ENCODE measurements at regions not wholly inside any gene's neighbourhood (a gene's known extent, or its start where the extent isn't known, plus 50 kb on each side); places are given as distances from the start of the nearest gene placed in this dataset.
A peak's percentile ranks its signal among the peaks of the same experiment; 100 is the strongest.

DNA sequence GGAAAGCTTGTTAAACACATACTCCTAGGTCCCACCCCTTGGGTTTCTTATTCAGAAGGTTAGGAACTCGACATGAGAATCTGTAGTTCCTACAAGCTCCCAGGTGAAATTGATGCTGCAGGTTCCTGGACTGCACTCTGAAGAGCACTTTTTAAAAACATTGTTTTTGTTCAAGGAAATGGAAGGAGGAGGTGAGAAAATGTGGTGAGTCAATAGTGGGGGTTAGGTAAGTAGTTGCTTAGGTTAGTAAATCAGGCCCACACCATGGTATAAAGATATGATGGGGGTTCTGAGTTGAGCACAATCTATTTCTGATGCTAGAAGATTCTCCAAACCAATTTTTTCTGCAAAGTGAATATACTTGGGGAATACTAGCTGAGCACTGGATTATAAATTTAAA lies 450.3 kb downstream of the CCDC91 start:
- Mint-ChIP-seq H3K36me3 (no peaks in the 10 kb centered on the region), H3K4me1 (peaks cover 9% of the 10 kb centered on the region), H3K4me3 (no peak overlapping the region), H3K9me3 (no peaks in the 10 kb centered on the region), H3K27ac (no peak overlapping the region)
- ATAC-seq, result peak; percentile 66
- DNase-seq (ENCODE audit: low spot score in 2 of 2), result no peak

DNA sequence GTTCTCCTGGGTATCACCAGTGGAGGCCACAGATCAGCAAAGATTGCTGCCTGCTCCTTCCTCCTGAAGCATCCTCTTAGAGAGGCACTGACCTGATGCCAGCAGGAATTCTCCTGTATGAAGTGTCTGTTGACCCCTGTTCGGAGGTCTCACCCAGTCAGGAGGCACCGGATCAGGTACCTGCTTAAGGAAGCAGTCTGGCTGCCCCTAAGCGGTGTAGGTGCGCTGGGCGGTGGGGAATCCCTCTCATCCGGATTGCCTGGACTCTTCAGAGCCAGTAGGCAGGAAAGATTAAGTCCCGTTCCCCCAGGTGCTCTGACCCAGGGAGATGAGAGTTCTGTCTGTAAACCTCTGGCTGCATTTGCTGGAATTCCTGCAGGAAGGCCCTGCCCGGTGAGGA lies 455.2 kb downstream of the CCDC91 start:
- Mint-ChIP-seq H3K36me3 (no peaks in the 10 kb centered on the region), H3K9me3 (no peaks in the 10 kb centered on the region), H3K27ac (no peak overlapping the region), H3K4me3 (no peak overlapping the region), H3K4me1 (peaks cover 3% of the 10 kb centered on the region)
- ATAC-seq (peak; percentile 36), DNase-seq (ENCODE audit: low spot score in 2 of 2) (no peak)

DNA sequence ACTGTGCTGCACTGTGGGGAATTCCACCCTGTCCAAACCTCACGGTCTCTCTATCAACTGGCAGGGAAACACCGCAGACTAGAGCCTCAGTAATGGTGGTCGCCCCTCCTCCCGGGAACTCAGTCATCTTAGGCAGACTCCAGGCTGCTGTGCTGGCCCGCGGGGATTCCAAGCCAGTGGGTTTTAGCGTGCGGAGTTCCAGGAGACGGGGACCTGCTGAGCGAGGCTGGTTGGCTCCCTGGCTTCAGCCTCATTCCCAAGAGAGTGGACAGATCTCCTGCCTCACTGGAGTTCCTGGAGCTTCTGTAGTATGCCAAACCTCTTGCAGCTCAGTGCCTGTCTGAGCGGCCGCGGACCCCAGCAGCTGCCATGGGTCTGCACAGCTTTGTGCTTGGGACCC lies 455.6 kb downstream of the CCDC91 start:
- Mint-ChIP-seq H3K4me3 (no peak overlapping the region), H3K9me3 (no peaks in the 10 kb centered on the region), H3K27ac (no peak overlapping the region), H3K4me1 (no peaks in the 10 kb centered on the region), H3K36me3 (no peaks in the 10 kb centered on the region)
- no peak for ATAC-seq
- no peak for DNase-seq (ENCODE audit: low spot score in 2 of 2)

DNA sequence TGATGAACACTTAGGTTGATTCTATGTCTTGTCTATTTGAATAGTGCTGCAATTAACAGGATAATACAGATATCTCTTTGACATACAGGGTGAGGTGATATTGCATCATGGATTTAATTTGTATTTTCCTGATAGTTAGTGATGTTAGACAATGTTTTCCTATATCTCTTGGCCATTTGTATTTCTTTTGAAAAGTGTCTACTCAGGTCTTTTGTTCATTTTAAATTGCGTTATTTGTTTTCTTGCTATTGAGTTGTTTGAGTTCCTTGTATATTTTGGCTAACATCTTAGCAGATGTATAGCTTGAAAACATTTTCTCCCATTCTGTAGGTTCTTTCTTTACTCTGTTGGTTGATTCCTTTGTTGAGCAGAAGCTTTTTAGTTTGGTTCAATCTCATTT lies 460.6 kb downstream of the CCDC91 start:
- no peaks in the 10 kb centered on the region for H3K36me3 Mint-ChIP-seq
- no peak overlapping the region for H3K4me3 Mint-ChIP-seq
- H3K9me3 Mint-ChIP-seq, result peaks cover 3% of the 10 kb centered on the region
- ATAC-seq (no peak), DNase-seq (ENCODE audit: low spot score in 2 of 2) (no peak)
- no peak overlapping the region for H3K27ac Mint-ChIP-seq
- H3K4me1 Mint-ChIP-seq, result no peaks in the 10 kb centered on the region

DNA sequence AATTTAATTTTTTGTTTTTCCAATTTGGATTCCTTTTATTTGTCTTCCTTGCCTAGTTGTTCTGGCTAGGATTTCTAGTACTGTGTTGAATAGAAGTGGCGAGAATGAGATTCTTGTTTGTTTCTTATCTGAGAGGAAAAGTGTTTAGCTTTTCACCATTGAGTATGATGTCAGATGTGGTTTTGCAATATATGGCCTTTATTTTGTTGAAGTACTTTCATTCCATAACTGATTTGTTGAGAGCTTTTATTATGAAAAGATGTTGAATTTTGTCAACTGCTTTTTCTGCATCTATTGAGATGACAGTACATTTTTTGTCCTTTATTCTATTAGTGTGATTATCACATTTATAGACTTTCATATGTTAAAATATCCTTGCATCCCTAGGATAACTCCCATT lies 462.0 kb downstream of the CCDC91 start:
- Mint-ChIP-seq H3K36me3 (no peaks in the 10 kb centered on the region), H3K27ac (no peak overlapping the region), H3K9me3 (peaks cover 3% of the 10 kb centered on the region), H3K4me1 (no peaks in the 10 kb centered on the region), H3K4me3 (no peak overlapping the region)
- DNase-seq (ENCODE audit: low spot score in 2 of 2), result no peak
- no peak for ATAC-seq

DNA sequence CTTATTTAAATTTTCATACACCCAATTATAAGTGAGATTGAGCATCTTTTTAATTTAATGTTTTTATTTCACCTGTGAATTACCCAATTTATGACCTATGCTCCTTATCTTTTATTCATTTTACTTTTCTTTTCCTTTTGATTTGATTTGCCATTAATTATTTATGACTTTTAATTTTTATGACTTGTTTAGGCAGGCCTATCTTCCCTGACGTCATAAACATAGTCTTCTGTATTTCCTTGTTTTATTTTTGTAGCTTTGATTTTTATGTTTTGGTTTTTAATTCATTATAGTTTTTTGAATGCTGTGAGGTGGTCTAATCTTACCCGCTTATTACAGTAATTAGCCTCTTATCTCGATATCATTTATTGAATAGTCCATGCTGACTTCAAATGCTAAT lies 467.1 kb upstream of the FAR2 start:
- Mint-ChIP-seq H3K4me1 (no peaks in the 10 kb centered on the region), H3K27ac (no peak overlapping the region), H3K4me3 (no peak overlapping the region), H3K9me3 (no peaks in the 10 kb centered on the region), H3K36me3 (no peaks in the 10 kb centered on the region)
- ATAC-seq, result no peak
- DNase-seq (ENCODE audit: low spot score in 2 of 2), result no peak

DNA sequence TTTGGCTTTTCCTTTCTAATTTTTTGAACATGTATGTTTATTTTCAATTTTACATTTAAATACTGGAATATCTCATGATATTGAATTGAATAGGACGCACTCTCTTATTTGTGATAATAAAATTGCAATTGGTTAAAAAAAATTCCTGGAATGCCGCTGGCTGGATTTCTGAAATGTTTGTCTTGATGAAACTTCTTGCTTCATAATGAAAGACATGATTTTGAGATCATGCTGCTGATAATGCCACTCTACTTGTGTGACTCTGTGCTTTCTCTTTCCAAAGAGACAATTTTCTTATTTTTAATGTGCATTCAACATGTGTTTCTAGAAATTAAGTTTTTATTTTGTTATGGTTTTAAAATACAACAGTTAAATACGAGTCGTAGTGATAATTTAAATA lies 465.7 kb upstream of the FAR2 start:
- Mint-ChIP-seq H3K9me3 (no peaks in the 10 kb centered on the region), H3K4me3 (no peak overlapping the region), H3K4me1 (no peaks in the 10 kb centered on the region), H3K27ac (no peak overlapping the region), H3K36me3 (no peaks in the 10 kb centered on the region)
- DNase-seq (ENCODE audit: low spot score in 2 of 2) (no peak), ATAC-seq (no peak)

DNA sequence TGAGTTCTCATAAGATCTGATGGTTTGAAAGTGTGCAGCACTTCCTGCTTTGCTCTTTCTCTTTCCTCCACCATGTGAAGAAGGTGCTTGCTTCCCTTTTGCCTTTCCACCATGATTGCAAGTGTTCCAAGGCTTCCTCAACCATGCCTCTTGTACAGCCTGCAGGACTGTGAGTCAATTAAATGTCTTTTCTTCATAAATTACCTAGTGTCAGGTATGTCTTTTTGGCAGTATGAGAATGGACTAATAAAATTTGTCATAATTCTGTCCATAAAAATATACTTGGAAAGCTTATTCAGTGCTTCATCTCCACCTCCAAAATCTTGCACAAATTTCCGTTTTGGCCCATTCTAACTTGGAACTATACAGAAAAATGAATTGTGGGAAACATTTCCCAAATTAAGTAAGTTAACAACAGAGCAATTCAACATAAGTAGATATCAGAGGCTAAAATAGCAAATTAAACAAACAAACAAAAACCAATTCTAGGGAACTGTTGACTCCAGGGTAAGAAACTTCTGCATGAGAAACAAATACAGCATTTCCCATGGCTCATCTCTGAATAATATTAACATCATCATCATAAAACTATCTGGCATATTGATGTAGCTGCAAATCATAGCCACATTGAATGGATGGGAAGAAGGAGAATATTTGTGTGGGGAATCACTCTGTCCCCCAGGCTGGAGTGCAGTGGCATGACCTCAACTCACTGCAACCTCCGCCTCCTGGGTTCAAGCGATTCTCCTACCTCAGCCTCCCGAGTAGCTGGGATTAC lies 459.5 kb upstream of the FAR2 start:
- ATAC-seq (no peak), DNase-seq (ENCODE audit: low spot score in 2 of 2) (no peak)
- no peak overlapping the region for H3K27ac Mint-ChIP-seq
- no peaks in the 10 kb centered on the region for H3K36me3 Mint-ChIP-seq
- no peaks in the 10 kb centered on the region for H3K9me3 Mint-ChIP-seq
- no peak overlapping the region for H3K4me3 Mint-ChIP-seq
- no peaks in the 10 kb centered on the region for H3K4me1 Mint-ChIP-seq

DNA sequence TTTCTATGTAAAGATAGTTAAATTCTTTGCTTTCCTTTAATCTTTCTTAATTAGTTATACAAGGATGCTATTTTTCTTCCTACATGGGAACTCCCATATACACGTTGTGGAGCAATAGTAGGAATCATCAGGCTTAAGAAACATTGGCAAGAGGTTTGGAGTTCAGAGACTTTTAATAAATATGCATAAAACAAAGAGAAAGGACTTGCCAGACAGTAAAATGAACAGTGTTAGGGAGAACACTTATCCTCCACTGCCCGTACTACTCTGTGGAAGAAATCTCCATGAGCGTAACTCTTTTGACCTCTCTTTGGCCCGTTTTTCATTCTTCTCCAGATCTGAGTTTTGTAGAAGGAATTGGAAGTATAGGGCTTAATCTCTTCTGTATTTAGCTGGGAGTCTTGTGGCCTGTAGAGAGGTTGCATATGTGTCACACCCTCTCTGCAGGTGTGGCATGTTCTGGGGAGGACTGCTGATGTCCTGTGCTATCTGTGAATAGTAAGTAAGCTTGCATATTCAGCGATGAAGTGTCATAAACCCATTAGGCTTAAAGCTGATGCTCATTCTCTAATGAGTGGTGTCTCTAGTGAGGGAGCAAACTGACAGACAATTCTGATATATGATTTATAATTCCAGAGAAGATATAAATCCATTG lies 455.4 kb upstream of the FAR2 start:
- DNase-seq (ENCODE audit: low spot score in 2 of 2) (no peak), ATAC-seq (no peak)
- H3K4me3 Mint-ChIP-seq, result no peak overlapping the region
- no peak overlapping the region for H3K27ac Mint-ChIP-seq
- peaks cover 10% of the 10 kb centered on the region for H3K4me1 Mint-ChIP-seq
- no peaks in the 10 kb centered on the region for H3K36me3 Mint-ChIP-seq
- no peaks in the 10 kb centered on the region for H3K9me3 Mint-ChIP-seq

DNA sequence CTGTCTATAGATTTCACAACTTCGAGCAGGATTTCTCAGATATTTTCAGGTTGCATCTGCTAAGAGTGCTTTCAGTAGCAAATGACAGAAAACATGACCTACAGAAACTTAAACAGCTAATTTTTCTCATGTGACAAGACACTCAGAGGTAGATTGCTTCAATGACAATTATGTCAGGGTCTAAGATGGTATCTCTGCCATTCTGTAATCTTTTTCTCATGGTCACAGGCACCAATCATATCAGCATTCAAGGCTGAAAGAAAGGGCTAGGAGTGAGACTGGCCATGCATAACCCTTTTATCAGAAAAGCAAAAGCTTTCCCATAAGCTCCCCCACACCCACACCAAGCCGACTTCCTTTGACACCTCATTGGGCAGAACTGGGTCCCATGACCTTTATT lies 450.5 kb upstream of the FAR2 start:
- H3K36me3 Mint-ChIP-seq, result no peaks in the 10 kb centered on the region
- H3K27ac Mint-ChIP-seq, result no peak overlapping the region
- ATAC-seq, result peak; percentile 71
- DNase-seq (ENCODE audit: low spot score in 2 of 2), result peak in 1 of 2 donors; percentile 51
- H3K4me1 Mint-ChIP-seq, result peaks cover 10% of the 10 kb centered on the region
- no peaks in the 10 kb centered on the region for H3K9me3 Mint-ChIP-seq
- H3K4me3 Mint-ChIP-seq, result no peak overlapping the region

DNA sequence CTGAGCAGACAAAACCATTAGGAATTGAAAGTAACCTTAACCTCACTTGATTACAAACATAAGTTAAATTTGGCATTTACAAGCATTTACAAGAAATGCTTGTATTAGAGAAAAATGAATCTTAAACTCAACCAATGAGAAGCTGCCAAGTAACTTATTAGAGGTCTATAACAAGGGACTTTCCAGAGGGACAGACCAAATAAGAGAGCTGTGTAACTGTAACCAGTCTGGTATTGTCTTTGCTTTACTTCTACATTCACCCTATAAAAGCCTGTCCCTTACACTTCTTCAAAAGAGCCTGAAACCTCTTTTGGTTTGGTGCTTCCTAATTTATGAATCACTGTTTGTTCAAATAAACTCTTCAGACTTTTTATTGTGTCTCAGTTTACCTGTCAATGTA lies 450.0 kb upstream of the FAR2 start:
- H3K4me3 Mint-ChIP-seq, result no peak overlapping the region
- no peaks in the 10 kb centered on the region for H3K36me3 Mint-ChIP-seq
- no peaks in the 10 kb centered on the region for H3K9me3 Mint-ChIP-seq
- DNase-seq (ENCODE audit: low spot score in 2 of 2), result no peak
- peaks cover 10% of the 10 kb centered on the region for H3K4me1 Mint-ChIP-seq
- no peak overlapping the region for H3K27ac Mint-ChIP-seq
- ATAC-seq, result peak; percentile 53

DNA sequence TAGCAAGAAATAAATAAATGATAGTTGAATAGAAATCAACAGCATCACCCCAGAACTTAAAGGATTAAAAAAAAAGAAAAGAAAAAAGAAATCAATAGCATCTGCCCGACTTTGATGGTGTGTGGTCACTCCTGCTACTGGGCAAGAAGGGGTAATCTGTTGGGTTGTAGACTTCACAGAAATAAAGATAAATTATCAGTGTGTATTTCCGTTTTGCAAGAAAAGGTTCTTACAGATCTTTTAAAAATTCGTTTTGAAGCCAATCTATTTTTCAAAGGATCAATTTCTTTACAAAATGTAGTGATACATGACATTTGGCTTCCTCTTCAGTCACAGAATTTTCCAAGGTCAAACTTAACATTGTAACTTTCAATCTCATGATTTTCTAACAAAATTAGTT lies 448.9 kb upstream of the FAR2 start:
- DNase-seq (ENCODE audit: low spot score in 2 of 2) (no peak), ATAC-seq (no peak)
- Mint-ChIP-seq H3K36me3 (no peaks in the 10 kb centered on the region), H3K4me3 (no peak overlapping the region), H3K27ac (no peak overlapping the region), H3K4me1 (peaks cover 10% of the 10 kb centered on the region), H3K9me3 (no peaks in the 10 kb centered on the region)

DNA sequence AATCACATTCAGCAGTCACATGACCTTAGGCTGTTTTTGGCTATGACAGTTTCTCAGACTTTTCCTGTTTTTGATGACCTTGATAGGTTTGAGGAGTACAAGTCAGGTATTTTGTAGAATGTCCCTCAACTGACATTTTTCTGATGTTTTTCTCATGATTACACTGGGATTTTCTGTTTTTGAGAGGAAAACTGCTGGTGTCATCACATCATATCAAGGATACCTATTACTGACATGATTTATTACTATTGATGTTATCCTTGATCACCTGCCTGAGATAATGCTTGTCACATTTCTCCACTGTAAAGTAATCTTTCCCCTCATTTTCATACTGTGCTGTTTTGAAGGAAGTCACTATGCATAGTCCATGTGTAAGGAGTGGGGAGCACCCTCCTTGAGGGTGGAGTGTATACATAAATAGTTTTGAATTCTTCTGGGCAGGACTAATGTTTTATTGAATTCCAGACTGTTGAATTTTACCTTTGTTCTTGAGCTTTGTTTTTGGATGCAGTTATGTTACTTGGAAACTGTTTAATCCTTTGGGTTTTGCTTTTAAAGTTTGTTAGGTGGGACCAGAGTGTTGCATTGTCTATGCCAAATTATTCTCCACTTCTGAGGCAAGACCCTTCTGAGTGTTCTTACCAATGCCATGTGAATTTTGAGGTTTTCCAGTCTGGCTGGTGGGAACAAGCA lies 444.5 kb upstream of the FAR2 start:
- ATAC-seq, result no peak
- no peak overlapping the region for H3K4me3 Mint-ChIP-seq
- H3K36me3 Mint-ChIP-seq, result no peaks in the 10 kb centered on the region
- no peak for DNase-seq (ENCODE audit: low spot score in 2 of 2)
- H3K27ac Mint-ChIP-seq, result no peak overlapping the region
- H3K4me1 Mint-ChIP-seq, result no peaks in the 10 kb centered on the region
- H3K9me3 Mint-ChIP-seq, result no peaks in the 10 kb centered on the region

DNA sequence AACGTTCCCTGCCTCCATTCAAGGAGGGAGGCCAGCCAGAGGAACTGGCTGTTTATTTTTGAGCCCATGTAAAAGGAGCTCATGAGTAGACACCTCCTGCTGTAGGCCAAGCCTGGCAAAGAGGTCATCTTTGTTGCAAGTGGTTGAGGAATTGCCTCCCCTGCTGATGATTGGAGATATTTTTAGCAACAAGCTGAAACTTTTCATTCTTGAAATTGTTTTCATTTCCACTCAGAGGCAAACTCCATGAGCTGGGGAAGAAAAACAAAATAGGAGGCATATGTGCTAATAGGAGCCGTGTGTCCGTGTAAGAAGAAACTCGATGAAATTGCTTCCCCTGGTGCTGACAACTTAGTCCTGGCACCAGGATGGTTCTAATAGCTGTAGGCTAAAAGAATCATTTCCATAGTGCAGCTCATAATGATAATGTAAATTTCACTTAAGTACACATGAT lies 440.1 kb upstream of the FAR2 start:
- no peak for DNase-seq (ENCODE audit: low spot score in 2 of 2)
- H3K4me1 Mint-ChIP-seq, result no peaks in the 10 kb centered on the region
- H3K36me3 Mint-ChIP-seq, result no peaks in the 10 kb centered on the region
- no peak for ATAC-seq
- no peaks in the 10 kb centered on the region for H3K9me3 Mint-ChIP-seq
- H3K4me3 Mint-ChIP-seq, result no peak overlapping the region
- H3K27ac Mint-ChIP-seq, result no peak overlapping the region

DNA sequence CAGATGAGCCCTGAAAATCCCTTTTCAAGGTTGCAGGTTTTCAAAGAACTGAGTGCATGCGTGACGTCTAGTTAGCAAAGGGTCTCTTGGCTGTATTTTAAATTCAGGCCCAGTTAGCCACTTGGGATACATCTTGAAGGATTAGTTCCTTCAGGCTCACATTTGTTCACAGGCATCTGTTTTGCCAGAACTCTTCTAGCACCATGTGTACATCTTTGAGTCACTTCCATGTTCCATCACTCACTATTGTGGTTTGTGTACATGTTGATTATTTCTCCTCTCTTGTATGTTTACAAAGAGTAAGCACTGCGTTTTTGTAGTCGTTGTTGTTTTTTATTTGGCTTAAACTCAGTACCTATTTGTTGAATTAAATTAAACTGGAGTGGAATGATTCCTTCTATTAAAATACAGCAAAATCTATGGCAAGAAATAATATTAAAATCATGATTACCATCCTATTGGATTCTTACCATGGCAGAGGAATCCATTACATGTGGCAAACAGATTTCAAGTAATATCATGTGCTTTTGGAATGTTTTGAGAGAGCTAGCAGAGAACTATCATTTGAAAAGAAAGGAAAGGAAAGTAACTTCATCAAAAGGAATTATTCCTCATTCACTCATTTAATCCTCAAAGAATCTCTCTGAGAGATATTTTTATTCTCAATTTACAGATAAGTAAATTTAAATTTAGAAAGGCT lies 438.9 kb upstream of the FAR2 start:
- DNase-seq (ENCODE audit: low spot score in 2 of 2) (no peak), ATAC-seq (no peak)
- Mint-ChIP-seq H3K27ac (no peak overlapping the region), H3K9me3 (no peaks in the 10 kb centered on the region), H3K36me3 (no peaks in the 10 kb centered on the region), H3K4me1 (no peaks in the 10 kb centered on the region), H3K4me3 (no peak overlapping the region)

All from stimulated activated effector memory CD8-positive, alpha-beta T cell treated with anti-CD3 and anti-CD28 coated beads, Interleukin-12 subunit alpha, Interleukin-12 subunit beta, amount 100 ng/mL, for 72 hours (primary cell).